Fibroblast of the conjunctiva (primary cell): ENCODE measurements at regions not wholly inside any gene's neighbourhood (a gene's known extent, or its start where the extent isn't known, plus 50 kb on each side); places are given as distances from the start of the nearest gene placed in this dataset.
"Not testable (repeated sequence)": the region's sequence is repeated elsewhere in the genome, so short reads cannot be mapped to it uniquely, and the experiment has no call there.

Source experiments
- DNase-seq: peaks from one replicate; pipeline ENCODE4 v3.0.0-alpha.2; 2010; ENCODE audit warnings: low read depth

GRCh38 chr5:18799482-18800128 lies 1165.3 kb downstream of the TAF11L14 start:
- DNase-seq, result no peak

DNA sequence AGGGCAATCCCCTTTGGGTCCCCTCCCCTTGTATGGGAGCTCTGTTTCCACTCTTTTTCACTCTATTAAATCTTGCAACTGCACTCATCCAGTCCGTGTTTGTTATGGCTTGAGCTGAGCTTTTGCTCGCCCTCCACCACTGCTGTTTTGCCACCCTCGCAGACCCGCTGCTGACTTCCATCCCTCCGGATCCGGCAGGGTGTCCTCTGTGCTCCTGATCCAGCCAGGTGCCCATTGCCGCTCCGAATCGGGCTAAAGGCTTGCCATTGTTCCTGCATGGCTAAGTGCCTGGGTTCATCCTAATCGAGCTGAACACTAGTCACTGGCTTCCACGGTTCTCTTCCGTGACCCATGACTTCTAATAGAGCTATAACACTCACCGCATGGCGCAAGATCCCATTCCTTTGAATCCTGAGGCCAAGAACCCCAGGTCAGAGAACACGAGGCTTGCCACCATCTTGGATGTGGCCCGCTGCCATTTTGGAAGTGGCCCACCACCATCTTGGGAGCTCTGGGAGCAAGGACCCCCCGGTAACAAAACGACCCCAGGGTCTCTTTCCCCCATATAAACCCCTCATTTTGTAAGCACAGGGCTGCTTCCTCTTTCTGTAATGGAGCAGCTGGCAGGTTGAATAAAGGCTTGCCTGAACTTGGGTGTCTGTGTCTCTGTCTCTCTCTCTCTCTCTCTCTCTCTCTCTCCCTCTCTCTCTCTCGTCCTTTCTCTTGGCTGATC lies 1166.2 kb downstream of the TAF11L14 start:
- DNase-seq, result no peak

DNA sequence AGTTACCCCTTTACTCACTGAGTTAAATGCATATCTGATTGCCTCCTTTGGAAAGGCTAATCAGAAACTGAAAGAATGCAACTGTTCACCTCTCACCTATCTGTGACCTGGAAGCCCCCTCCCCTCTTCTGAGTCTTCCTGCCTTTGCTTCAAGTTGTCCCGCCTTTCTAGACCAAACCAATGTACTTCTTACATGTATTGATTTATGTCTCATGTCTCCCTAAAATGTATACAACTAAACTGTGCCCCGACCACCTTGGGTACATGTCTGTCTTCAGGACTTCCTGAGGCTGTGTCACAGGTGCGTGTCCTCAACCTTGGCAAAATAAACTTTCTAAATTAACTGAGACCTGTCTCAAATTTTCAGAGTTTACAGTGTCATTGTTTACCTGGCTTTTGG lies 1167.2 kb downstream of the TAF11L14 start:
- not testable (repeated sequence) for DNase-seq

DNA sequence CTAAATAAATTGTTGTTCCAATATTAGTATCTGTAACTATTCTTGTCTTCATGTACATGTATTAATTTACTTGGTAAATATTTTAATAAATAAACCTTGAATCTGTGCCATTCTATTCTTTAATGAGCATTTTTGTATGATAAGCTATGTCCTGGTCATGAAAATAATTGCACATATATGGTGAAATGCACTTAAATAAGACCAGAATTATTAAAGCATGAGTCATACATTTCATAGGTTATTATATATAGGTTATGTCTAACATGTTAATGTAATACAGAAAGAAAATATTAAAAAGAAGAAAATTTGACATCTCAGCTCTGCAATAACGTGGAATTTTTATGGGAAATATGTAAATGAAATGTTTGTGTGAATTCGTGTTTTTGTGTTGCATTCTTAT lies 1168.1 kb downstream of the TAF11L14 start:
- DNase-seq, result no peak

GRCh38 chr5:18805376-18805775 lies 1171.1 kb downstream of the TAF11L14 start:
- DNase-seq, result no peak

DNA sequence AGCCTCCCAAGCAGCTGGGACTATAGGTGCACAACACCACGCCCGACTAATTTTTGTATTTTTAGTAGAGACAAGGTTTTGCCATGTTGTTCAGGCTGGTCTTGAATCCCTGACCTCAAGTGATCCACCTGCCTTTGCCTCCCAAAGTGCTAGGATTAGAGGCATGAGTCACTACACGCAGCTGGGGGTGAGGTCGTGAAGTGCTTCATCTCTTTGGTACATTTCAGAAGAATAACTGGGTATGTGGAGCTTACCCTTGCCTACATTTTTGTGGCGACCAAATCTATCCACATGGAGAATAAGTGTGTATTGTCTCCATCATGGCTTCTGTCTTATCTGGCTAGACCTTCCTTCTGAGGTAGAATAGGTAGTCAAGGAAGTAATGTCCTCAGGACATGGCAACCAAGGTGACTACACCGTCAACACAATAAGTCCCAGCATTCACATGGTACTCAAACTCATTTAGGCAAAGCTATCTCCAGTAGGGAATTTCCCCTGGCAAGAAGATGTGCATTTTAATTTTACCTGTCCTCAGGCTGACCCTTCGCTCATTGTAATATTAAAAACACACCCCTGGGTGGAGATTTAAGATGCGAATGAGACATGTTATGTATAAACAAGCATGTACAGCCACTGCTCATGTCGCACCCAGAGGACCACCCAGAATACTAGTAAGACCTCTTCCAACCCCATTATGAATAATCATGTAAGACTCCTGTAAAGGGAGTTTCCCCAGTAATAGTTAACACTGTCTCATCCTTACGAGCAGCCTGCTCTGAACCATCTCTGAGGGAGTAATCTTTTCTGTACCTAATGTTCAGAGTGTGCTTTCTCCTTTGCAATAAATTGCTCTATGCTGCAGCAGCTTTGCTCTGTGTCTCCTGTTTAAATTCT lies 1173.2 kb downstream of the TAF11L14 start:
- DNase-seq, result no peak

DNA sequence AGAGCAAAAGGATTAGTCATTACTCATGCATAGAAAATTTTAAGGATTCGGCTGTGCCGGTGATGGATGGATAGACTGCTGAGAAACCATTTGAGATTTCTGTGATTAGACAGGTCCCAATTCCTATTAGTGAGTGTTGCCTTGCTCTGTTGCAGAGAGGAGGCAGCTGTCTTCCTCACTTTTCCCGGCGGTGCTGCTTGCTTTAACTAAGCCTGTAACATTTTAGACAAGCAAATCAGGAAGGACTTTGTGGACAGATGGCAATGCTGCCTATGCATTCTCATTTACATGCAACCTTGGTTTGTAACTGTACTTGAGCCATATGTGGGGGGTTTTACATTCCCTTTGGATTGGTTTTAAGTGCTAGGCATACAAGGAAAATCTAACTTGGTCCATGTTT lies 1176.3 kb downstream of the CDH18 start:
- DNase-seq, result no peak

- DNase-seq, result no peak
Observed at GRCh38 chr5:18828351-18828750, 1159.6 kb downstream of the CDH18 start.

- no peak for DNase-seq
Observed at GRCh38 chr5:18829539-18829938, 1158.5 kb downstream of the CDH18 start.

DNA sequence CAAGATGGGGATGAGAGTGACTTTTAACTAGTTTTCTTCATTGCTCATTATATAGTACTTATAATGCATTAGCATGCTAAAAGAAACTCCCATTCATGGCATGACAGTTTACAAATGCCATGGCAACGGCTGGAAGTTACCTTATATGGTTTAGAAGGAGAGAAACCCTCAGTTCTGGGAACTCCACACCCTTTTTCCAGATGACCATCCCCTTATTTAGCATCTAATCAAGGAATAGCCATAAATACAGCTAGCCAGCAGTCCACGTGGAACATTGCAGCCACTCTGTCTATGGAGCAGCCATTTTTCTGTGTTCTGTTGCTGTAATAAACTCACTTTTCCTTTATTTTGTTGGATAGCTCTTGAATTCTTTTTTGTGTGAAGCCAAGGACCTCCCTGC lies 1137.8 kb downstream of the CDH18 start:
- no peak for DNase-seq

GRCh38 chr5:18872978-18873377 lies 1115.0 kb downstream of the CDH18 start:
- no peak for DNase-seq

DNA sequence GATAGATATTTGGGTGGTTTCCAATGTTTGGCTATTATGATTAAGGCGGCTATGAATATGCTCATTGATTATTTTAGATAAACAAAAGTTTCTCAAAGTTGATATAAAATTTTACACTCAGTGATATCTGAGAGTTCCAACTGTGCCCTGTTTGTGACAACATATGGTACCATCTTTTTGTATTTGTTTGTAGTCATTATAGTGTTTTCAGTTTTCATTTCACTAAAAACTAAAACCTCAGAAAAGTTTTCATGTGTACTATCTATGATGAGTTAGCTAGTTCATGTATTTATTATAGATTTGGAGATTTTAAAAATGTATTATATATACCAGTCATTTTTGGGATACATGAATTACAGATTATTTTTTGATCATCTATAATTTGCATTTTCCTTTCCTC lies 1111.4 kb downstream of the CDH18 start:
- DNase-seq, result no peak

DNA sequence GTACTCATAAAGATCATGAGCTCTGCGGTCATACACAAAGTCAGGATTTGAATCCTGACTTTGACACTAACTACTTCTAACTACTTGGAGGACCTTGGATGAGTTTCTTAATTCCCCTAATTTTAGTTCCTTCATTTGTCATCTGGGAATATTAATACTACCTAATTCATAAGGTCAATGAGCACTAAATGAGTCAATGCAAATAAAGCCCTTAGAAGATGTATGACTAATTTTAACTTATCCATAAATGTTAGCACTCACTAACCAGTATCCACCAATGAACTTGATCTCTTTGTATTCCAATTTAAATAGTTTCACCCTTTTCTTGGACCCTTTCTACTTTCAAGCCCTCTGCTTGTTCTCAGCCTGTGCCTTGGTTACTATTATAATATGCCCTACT lies 1106.4 kb downstream of the CDH18 start:
- DNase-seq, result no peak

GRCh38 chr5:18882154-18882553 lies 1105.8 kb downstream of the CDH18 start:
- DNase-seq, result no peak

DNA sequence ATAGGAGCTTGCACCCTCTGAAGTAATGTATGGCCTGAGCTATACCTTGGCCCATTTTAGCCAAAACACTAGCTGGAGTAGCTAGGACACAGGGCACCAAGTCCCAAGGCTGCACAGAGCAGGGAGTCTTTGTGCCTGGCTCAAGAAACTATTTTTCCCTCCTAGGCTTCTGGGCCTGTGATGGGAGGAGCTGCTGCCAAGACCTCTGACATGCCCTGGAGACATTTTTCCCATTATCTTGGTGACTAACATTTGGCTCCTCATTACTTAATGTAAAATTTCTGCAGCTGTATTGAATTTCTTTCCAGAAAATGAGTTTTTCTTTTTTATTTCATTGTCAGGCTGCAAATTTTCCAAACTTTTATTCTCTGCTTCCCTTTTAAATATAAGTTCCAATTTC lies 1099.2 kb downstream of the CDH18 start:
- DNase-seq, result no peak

GRCh38 chr5:18900644-18901043 lies 1087.4 kb downstream of the CDH18 start:
- DNase-seq, result no peak

DNA sequence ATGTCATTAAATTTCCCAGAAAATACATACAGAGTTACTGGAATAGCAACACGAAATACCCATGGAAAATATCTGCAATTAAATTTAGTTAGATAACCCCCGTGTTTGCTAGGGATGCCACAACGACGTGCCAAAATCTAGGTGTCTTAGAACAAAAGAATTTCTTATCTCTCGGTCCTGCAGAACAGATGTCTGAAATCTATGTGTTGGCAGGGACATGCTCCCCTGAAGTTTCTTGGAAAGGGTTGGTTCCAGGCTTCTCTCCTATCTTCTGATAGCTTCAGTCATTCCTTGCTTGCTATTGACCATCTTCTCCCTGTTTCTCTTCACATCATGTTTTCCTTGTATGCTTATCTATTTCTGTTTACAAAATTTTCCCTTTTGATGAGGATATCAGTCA lies 1067.0 kb downstream of the CDH18 start:
- DNase-seq, result no peak

DNA sequence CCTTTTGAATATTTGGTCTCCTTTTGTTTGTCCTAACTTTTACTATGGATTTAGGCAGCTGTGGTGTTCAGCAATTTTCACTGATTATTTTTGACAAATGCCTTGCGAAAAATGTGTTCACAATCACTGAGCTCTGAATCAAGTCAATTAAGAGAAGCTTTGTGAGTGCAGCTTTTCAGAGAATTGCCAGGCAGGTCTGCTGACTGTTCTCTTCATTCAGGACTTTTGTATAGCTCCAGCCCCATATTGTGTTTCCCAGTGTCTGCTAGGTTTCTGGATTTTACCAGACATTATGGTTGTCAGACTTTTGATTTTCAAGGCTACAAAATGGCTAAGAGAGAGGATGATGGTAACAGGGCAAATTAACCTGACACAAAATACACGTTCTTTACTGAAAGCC lies 1055.9 kb downstream of the CDH18 start:
- DNase-seq, result no peak

- no peak for DNase-seq
Observed at GRCh38 chr5:18944771-18945170, 1043.2 kb downstream of the CDH18 start.

DNA sequence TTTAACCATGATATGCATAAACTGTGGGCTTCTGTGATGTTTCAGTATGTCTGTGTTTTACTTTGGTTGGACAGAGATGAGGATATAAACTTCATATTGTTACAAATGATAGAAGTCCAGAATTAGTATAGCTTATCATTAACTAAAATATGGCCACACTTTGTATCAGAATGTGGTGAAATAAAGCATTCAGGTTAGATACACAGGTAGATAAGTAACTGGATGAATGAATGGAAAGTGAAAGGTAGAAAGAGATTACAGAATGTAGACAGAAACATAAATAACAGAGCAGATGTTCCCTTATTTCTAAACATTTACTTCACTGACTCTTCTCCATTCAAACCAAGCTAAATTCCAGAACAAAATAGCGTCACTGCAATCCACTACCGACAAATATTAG lies 1033.8 kb downstream of the CDH18 start:
- DNase-seq, result no peak

GRCh38 chr5:18959535-18959934 lies 1028.5 kb downstream of the CDH18 start:
- no peak for DNase-seq

- DNase-seq, result no peak
Observed at GRCh38 chr5:18961234-18961633, 1026.8 kb downstream of the CDH18 start.

- no peak for DNase-seq
Observed at GRCh38 chr5:18965893-18966292, 1022.1 kb downstream of the CDH18 start.
